ENCODE measurements at regions not wholly inside any gene's neighbourhood (a gene's known extent, or its start where the extent isn't known, plus 50 kb on each side); places are given as distances from the start of the nearest gene placed in this dataset.
"Not testable (repeated sequence)": the region's sequence is repeated elsewhere in the genome, so short reads cannot be mapped to it uniquely, and the experiment has no call there.

DNA sequence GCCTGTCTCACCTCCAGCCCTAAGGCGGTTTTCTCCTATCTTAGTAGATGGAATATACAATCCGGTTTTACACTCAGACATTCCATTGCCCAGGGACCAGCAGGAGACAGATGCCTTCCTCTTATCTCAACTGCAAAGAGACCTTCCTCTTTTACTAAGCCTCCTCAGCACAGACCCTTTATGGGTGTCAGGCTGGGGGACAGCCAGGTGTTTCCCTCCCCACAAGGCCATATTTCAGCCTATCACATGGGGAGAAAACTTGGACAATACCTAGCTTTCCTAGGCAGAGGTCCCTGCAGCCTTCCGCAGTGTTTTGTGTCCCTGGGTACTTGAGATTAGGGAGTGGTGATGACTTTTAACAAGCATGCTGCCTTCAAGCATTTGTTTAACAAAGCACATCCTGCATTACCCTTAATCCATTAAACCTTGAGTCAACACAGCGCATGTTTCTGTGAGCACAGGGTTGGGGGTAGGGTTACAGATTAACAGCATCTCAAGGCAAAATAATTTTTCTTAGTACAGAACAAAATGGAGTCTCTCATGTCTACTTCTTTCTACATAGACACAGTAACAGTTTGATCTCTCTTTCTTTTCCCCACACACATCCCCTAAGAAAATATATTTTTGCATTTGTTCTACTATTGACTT is 876.2 kb downstream of the ANKRD7 start:
- TF ChIP-seq, protein P1, sequence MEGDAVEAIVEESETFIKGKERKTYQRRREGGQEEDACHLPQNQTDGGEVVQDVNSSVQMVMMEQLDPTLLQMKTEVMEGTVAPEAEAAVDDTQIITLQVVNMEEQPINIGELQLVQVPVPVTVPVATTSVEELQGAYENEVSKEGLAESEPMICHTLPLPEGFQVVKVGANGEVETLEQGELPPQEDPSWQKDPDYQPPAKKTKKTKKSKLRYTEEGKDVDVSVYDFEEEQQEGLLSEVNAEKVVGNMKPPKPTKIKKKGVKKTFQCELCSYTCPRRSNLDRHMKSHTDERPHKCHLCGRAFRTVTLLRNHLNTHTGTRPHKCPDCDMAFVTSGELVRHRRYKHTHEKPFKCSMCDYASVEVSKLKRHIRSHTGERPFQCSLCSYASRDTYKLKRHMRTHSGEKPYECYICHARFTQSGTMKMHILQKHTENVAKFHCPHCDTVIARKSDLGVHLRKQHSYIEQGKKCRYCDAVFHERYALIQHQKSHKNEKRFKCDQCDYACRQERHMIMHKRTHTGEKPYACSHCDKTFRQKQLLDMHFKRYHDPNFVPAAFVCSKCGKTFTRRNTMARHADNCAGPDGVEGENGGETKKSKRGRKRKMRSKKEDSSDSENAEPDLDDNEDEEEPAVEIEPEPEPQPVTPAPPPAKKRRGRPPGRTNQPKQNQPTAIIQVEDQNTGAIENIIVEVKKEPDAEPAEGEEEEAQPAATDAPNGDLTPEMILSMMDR (conservative IDR thresholded peaks at IDR 0.05), result not testable (repeated sequence)
- not testable (repeated sequence) for TF ChIP-seq EZH2 (IDR thresholded peaks at IDR 0.05; ENCODE audit: low read depth)
